H1 (cell line): ENCODE measurements at regions not wholly inside any gene's neighbourhood (a gene's known extent, or its start where the extent isn't known, plus 50 kb on each side); places are given as distances from the start of the nearest gene placed in this dataset.

Source experiments
- BCL11A ChIP-seq, 2 experiments: IDR thresholded peaks; one replicate each; pipeline ENCODE4 v1.6.1; 2011; ENCODE audit warnings: low read depth in 2 of 2, low read length in 2 of 2, mild to moderate bottlenecking in 2 of 2
- CHD2 ChIP-seq: IDR thresholded peaks from 2 replicates; pipeline ENCODE4 v1.6.1; 2012; ENCODE audit warnings: low read length, improper control_type of control experiment
- FOSL1 ChIP-seq: IDR thresholded peaks from 2 replicates; pipeline ENCODE4 v1.6.1; 2011; ENCODE audit warnings: mild to moderate bottlenecking, low read depth, low read length, moderate library complexity; ENCODE audit not compliant: insufficient read depth
- POLR2A ChIP-seq, 2 experiments: IDR thresholded peaks; 1 replicate in 1 of 2; 2 replicates in 1 of 2; pipeline ENCODE4 v1.6.1; 2011; ENCODE audit warnings: low read depth in 2 of 2, low read length in 2 of 2, mild to moderate bottlenecking in 2 of 2; ENCODE audit errors: control extremely low read depth in 1 of 2
- SIX5 ChIP-seq: IDR thresholded peaks from 2 replicates; pipeline ENCODE4 v1.6.1; 2011; ENCODE audit warnings: mild to moderate bottlenecking, low read depth, low read length

DNA sequence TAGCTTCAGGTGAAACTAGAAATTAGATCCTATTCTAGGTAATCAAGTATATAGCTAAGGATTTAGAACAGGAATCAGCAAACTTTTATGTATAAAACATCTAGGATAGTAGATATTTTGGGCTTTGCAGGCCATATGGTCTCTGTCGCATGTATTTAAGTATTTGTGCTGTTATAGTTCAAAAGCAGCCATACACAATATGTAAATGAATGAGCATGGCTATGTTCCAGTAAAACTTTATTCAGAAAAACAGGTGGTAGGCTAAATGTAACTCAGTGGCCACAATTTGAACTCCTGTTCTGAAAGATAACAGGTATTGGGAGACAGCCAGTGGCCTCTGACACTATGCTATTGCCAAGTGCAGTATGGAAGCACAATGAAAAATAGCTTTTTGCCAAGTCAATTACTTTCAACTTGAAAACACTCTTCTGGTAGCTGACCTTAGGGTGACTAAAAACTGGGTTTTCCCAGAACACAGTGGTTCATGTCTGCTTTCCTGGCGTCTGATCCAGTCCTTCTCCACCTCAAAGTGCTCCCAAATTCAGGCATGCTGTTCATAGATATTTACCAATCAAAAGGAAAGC lies 304.7 kb upstream of the SYT4 start (continued):
- no peak for TF ChIP-seq POLR2A (IDR thresholded peaks at IDR 0.05; ENCODE audit: control extremely low read depth in 1 of 2, low read depth in 2 of 2, low read length in 2 of 2)
- no peak for TF ChIP-seq CHD2
- no peak for TF ChIP-seq BCL11A (IDR thresholded peaks at IDR 0.05; ENCODE audit: low read depth in 2 of 2, low read length in 2 of 2)
- no peak for TF ChIP-seq FOSL1
- TF ChIP-seq SIX5 = no peak
